GM12875 (cell line): ENCODE measurements at regions not wholly inside any gene's neighbourhood (a gene's known extent, or its start where the extent isn't known, plus 50 kb on each side); places are given as distances from the start of the nearest gene placed in this dataset.

Source experiments
- H3K4me3 ChIP-seq: one replicate; pipeline ENCODE4 v1.5.1; 2011; ENCODE audit warnings: low read depth, low read length, control low read depth
- CTCF ChIP-seq: IDR thresholded peaks from 2 replicates; pipeline ENCODE4 v1.5.1; 2011; ENCODE audit warnings: low read depth, mild to moderate bottlenecking, control low read depth, inconsistent platforms, low read length, moderate library complexity, borderline replicate concordance; ENCODE audit not compliant: insufficient read depth

- TF ChIP-seq CTCF = no peak
- no peak overlapping the region for H3K4me3 ChIP-seq
Observed at GRCh38 chr11:96954587-96955242, 564.9 kb downstream of the JRKL start.

- TF ChIP-seq CTCF = no peak
- no peak overlapping the region for H3K4me3 ChIP-seq
Observed at GRCh38 chr11:96960476-96960875, 570.7 kb downstream of the JRKL start.

- H3K4me3 ChIP-seq = no peak overlapping the region
- TF ChIP-seq CTCF = no peak
Observed at GRCh38 chr11:96960926-96961325, 571.1 kb downstream of the JRKL start.

GRCh38 chr11:96961931-96962330 lies 572.1 kb downstream of the JRKL start:
- TF ChIP-seq CTCF = no peak
- H3K4me3 ChIP-seq = no peak overlapping the region

GRCh38 chr11:96963375-96963774 lies 573.6 kb downstream of the JRKL start:
- TF ChIP-seq CTCF = no peak
- no peak overlapping the region for H3K4me3 ChIP-seq

- TF ChIP-seq CTCF = no peak
- H3K4me3 ChIP-seq = no peak overlapping the region
Observed at GRCh38 chr11:96964661-96965060, 574.8 kb downstream of the JRKL start.

- no peak for TF ChIP-seq CTCF
- H3K4me3 ChIP-seq = no peak overlapping the region
Observed at GRCh38 chr11:96967616-96968015, 577.8 kb downstream of the JRKL start.
